GM12878 (cell line): ENCODE measurements at regions not wholly inside any gene's neighbourhood (a gene's known extent, or its start where the extent isn't known, plus 50 kb on each side); places are given as distances from the start of the nearest gene placed in this dataset.

Source experiments
- ATAC-seq: fragments of 200-7000 bp; cut with Tn5 transposase; 3 replicates; pipeline ENCODE4 v1.9.1; 2020; ENCODE audit warnings: mild to moderate bottlenecking, moderate library complexity
- BruUV-seq: library from RNA; stranded (reverse); fragments of 400-500 nt; replicated peaks from 2 replicates; lab custom pipeline; 2021; lab: Mats Ljungman, UMichigan
- CTCF ChIA-PET: fragments of 300-600 bp; sonication (Branson Sonifier 250); formaldehyde crosslinking; extraction: SDS; loops from one replicate; lab custom pipeline; 2021; ENCODE audit warnings: inconsistent platforms; lab: Yijun Ruan, JAX
- POLR2A ChIA-PET: fragments of 350-600 bp; formaldehyde crosslinking; extraction: SDS; loops from one replicate; lab custom pipeline; 2021; ENCODE audit warnings: inconsistent platforms; lab: Charles Lee
- RAD21 ChIA-PET: fragments of 300-600 bp; sonication (Branson Sonifier 250); formaldehyde crosslinking; loops from one replicate; lab custom pipeline; 2023; ENCODE audit warnings: antibody characterized with exemption; ENCODE audit not compliant: unreplicated experiment; lab: Charles Lee
- SMC1A ChIA-PET: fragments of 300-600 bp; sonication (Branson Sonifier 250); formaldehyde crosslinking; loops from one replicate; lab custom pipeline; 2023; ENCODE audit not compliant: unreplicated experiment, uncharacterized antibody; lab: Charles Lee
- DNase-seq: peaks from one replicate; pipeline ENCODE4 v3.0.0-alpha.2; 2011; ENCODE audit warnings: low read depth, low spot score
- FAIRE-seq: peaks from 3 replicates; lab custom pipeline; 2011; peaks lifted over from hg19 to GRCh38; lab: Jason Lieb, UNC
- H2AFZ ChIP-seq: 2 replicates; pipeline ENCODE4 v1.6.0; 2011; ENCODE audit warnings: low read depth, low read length, control low read depth; ENCODE audit not compliant: control insufficient read depth
- H3K27ac ChIP-seq: 2 replicates; pipeline ENCODE4 v1.5.1; 2011; ENCODE audit warnings: control low read depth; ENCODE audit not compliant: control insufficient read depth, insufficient read depth
- H3K27me3 ChIP-seq, 2 experiments: replicated peaks in 1 of 2; 2 replicates each; pipeline versions ENCODE4 v1.6.0 to v1.6.1; 2011; ENCODE audit warnings: low read length in 1 of 2; ENCODE audit not compliant: control insufficient read depth in 2 of 2, insufficient read depth in 2 of 2
- H3K36me3 ChIP-seq, 2 experiments: 2 replicates each; pipeline ENCODE4 v1.5.1; 2011; ENCODE audit warnings: low read length in 1 of 2; ENCODE audit not compliant: control insufficient read depth in 2 of 2, insufficient read depth in 2 of 2
- H3K4me1 ChIP-seq: 2 replicates; pipeline ENCODE4 v1.6.1; 2011; ENCODE audit warnings: mild to moderate bottlenecking, low read length, moderate library complexity, mixed read lengths; ENCODE audit not compliant: control insufficient read depth, insufficient read depth
- H3K4me2 ChIP-seq: 2 replicates; pipeline ENCODE4 v1.6.0; 2011; ENCODE audit warnings: control low read depth; ENCODE audit not compliant: control insufficient read depth, insufficient read depth
- H3K4me3 ChIP-seq: fragments of 200-600 bp; sonication (generic); 2 replicates; pipeline ENCODE4 v1.5.1; 2016
- H3K79me2 ChIP-seq: 2 replicates; pipeline ENCODE4 v1.6.0; 2011; ENCODE audit warnings: low read length; ENCODE audit not compliant: control insufficient read depth, insufficient read depth
- H3K9ac ChIP-seq: 2 replicates; pipeline ENCODE4 v1.8.0; 2011; ENCODE audit warnings: low read length, control low read depth, mixed read lengths; ENCODE audit not compliant: control insufficient read depth, insufficient read depth
- H3K9me3 ChIP-seq: replicated peaks from 3 replicates; pipeline ENCODE4 v1.5.1; 2011; ENCODE audit warnings: mild to moderate bottlenecking, low read length; ENCODE audit not compliant: control insufficient read depth, insufficient read depth
- H4K20me1 ChIP-seq: 2 replicates; pipeline ENCODE4 v1.6.0; 2011; ENCODE audit not compliant: control insufficient read depth, insufficient read depth
- ETV6 ChIP-seq, 2 experiments: fragments of 450-650 bp in 1 of 2; IDR thresholded peaks in 1 of 2; conservative IDR thresholded peaks in 1 of 2; 2 replicates each; pipeline ENCODE4 v1.6.1; 2014; ENCODE audit warnings: antibody characterized with exemption in 1 of 2, borderline replicate concordance in 1 of 2, low read depth in 1 of 2, mild to moderate bottlenecking in 1 of 2, moderate library complexity in 1 of 2
- MEF2B ChIP-seq: fragments of 450-650 bp; IDR thresholded peaks from 2 replicates; pipeline ENCODE4 v1.6.1; 2018; ENCODE audit warnings: mild to moderate bottlenecking, moderate library complexity; ENCODE audit not compliant: partially characterized antibody, poor library complexity, severe bottlenecking
- MYB ChIP-seq: fragments of 150-350 bp; IDR thresholded peaks from 2 replicates; pipeline ENCODE4 v1.6.1; 2014; ENCODE audit warnings: mild to moderate bottlenecking, low read depth, low read length, borderline replicate concordance
- PML ChIP-seq: IDR thresholded peaks from 2 replicates; pipeline ENCODE4 v1.6.1; 2012; ENCODE audit warnings: low read length, inconsistent platforms
- RUNX3 ChIP-seq: IDR thresholded peaks from 2 replicates; pipeline ENCODE4 v1.6.1; 2012; ENCODE audit warnings: low read length, inconsistent platforms
- TCF3 ChIP-seq: IDR thresholded peaks from 2 replicates; pipeline ENCODE4 v1.6.1; 2012; ENCODE audit warnings: low read depth, mild to moderate bottlenecking, low read length, borderline replicate concordance; ENCODE audit not compliant: insufficient read depth
- WGBS: methylation state at CpG from one replicate; pipeline ENCODE4 v1.1.6; 2016; ENCODE audit warnings: low lambda C conversion rate; ENCODE audit not compliant: insufficient replicate concordance, insufficient coverage; ENCODE audit errors: missing lambda C conversion rate; 5-methylcytosine and 5-hydroxymethylcytosine counted together
- in situ Hi-C: fragments of 300-500 bp; cut with MboI; formaldehyde crosslinking; loops from 9 replicates; pipeline ENCODE4 v1.14.3; 2018; ENCODE audit warnings: mixed read lengths
- intact Hi-C: fragments of 100-400 bp; cut with micrococcal nuclease; formaldehyde crosslinking; loops from one replicate; pipeline ENCODE4 v1.14.2; 2022; ENCODE audit not compliant: unreplicated experiment
- TF ChIP-seq, protein P1 (sequence below): IDR thresholded peaks from 2 replicates; pipeline ENCODE4 v1.6.1; 2012; ENCODE audit warnings: improper control_type of control experiment, low read depth, low read length; ENCODE audit not compliant: insufficient replicate concordance

DNA sequence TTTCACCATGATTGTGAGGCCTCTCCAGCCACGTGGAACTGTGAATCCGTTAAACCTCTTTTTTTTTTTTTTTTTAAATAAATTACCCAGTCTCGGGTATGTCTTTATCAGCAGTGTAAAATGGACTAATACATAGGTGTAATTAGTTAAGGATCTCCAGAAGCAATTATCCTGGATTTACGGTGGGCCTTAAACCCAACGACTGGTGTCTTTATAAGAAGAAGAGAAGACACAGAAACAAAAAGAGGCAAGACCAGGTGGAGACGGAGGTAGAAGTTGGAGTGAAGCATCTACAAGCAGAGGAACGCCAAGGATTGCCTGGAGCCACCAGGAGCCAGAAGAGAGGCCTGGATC lies 114.6 kb upstream of the MAP1LC3B2 start:
- Histone ChIP-seq H3K36me3 (no peaks in the 10 kb centered on the region), H3K4me1 (no peaks in the 10 kb centered on the region), H3K9ac (no peak overlapping the region), H3K27me3 (peaks cover 0 to 3% of the 10 kb centered on the region in 2 experiments; a peak in 2 of 4 replicates), H3K79me2 (no peaks in the 10 kb centered on the region), H3K4me2 (no peak overlapping the region), H4K20me1 (no peaks in the 10 kb centered on the region), H3K9me3 (no peaks in the 10 kb centered on the region; the same call in 2 of the 3 replicates), H3K4me3 (no peak overlapping the region), H2AFZ (no peak overlapping the region), H3K27ac (no peak overlapping the region)
- in situ Hi-C loops = no loop called here
- TF ChIP-seq MEF2B (no peak), TCF3 (no peak), MYB (no peak), RUNX3 (no peak), PML (no peak), ETV6 (conservative IDR thresholded peaks at IDR 0.05 in 1 of 2, IDR thresholded peaks at IDR 0.05 in 1 of 2; ENCODE audit: borderline replicate concordance in 1 of 2, low read depth in 1 of 2) (no peak)
- TF ChIP-seq, protein P1, sequence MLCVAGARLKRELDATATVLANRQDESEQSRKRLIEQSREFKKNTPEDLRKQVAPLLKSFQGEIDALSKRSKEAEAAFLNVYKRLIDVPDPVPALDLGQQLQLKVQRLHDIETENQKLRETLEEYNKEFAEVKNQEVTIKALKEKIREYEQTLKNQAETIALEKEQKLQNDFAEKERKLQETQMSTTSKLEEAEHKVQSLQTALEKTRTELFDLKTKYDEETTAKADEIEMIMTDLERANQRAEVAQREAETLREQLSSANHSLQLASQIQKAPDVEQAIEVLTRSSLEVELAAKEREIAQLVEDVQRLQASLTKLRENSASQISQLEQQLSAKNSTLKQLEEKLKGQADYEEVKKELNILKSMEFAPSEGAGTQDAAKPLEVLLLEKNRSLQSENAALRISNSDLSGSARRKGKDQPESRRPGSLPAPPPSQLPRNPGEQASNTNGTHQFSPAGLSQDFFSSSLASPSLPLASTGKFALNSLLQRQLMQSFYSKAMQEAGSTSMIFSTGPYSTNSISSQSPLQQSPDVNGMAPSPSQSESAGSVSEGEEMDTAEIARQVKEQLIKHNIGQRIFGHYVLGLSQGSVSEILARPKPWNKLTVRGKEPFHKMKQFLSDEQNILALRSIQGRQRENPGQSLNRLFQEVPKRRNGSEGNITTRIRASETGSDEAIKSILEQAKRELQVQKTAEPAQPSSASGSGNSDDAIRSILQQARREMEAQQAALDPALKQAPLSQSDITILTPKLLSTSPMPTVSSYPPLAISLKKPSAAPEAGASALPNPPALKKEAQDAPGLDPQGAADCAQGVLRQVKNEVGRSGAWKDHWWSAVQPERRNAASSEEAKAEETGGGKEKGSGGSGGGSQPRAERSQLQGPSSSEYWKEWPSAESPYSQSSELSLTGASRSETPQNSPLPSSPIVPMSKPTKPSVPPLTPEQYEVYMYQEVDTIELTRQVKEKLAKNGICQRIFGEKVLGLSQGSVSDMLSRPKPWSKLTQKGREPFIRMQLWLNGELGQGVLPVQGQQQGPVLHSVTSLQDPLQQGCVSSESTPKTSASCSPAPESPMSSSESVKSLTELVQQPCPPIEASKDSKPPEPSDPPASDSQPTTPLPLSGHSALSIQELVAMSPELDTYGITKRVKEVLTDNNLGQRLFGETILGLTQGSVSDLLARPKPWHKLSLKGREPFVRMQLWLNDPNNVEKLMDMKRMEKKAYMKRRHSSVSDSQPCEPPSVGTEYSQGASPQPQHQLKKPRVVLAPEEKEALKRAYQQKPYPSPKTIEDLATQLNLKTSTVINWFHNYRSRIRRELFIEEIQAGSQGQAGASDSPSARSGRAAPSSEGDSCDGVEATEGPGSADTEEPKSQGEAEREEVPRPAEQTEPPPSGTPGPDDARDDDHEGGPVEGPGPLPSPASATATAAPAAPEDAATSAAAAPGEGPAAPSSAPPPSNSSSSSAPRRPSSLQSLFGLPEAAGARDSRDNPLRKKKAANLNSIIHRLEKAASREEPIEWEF = no peak
- intact Hi-C loops = no loop called here
- RAD21 ChIA-PET = no interaction called here
- POLR2A ChIA-PET = no interaction called here
- DNase-seq = no peak
- FAIRE-seq = no peak
- CTCF ChIA-PET = no interaction called here
- ATAC-seq = no peak
- BruUV-seq = no TSS peak
- SMC1A ChIA-PET = no interaction called here
- WGBS = 30% methylated on average over 7 of the region's 7 CpGs
